ENCODE measurements at regions not wholly inside any gene's neighbourhood (a gene's known extent, or its start where the extent isn't known, plus 50 kb on each side); places are given as distances from the start of the nearest gene placed in this dataset.

DNA sequence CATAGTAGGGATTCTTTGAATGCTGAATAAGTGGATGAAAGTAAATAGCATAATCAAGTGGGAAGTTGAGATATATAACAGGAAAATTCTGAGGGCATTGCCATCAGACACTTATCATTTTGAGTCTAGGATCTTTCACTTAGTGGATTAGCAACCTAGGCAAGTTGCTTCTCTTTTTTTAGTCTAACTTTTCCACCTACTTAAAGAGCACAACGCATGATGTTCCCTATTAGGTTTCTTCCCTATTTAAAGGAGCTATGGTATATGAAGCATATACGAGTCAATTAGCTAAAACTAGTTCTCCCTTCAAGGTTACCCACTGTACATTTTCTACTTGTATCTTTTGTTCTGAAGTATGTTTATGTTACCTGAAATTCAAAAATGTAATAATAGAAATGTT, 67.1 kb upstream of the HS3ST1 start:
- POLR2A ChIA-PET = no interaction called here
- H3F3A ChIP-seq (replicated peaks; ENCODE audit: insufficient read depth) = no peaks in the 10 kb centered on the region

GRCh38 chr4:11495291-11495690, 66.6 kb upstream of the HS3ST1 start:
- no peak for DNase-seq
- Histone ChIP-seq H3K4me3 (ENCODE audit: low read depth in 2 of 2, low read length in 1 of 2) (no peak overlapping the region), H3K4me2 (no peak overlapping the region), H3K9me2 (no peaks in the 10 kb centered on the region), H3K27me3 (ENCODE audit: insufficient read depth) (no peaks in the 10 kb centered on the region), H3F3A (replicated peaks; ENCODE audit: insufficient read depth) (no peaks in the 10 kb centered on the region), H3K9me3 (no peaks in the 10 kb centered on the region), H3K79me2 (ENCODE audit: insufficient read depth) (no peaks in the 10 kb centered on the region), H3K36me3 (replicated peaks in 1 of 2; ENCODE audit: control insufficient read depth in 1 of 2, insufficient read depth in 2 of 2, low read length in 1 of 2) (no peaks in the 10 kb centered on the region), H3K9ac (no peak overlapping the region), H3K27ac (ENCODE audit: low read depth in 2 of 2, low read length in 1 of 2) (no peak overlapping the region), H4K20me1 (ENCODE audit: insufficient read depth) (no peaks in the 10 kb centered on the region), H3K4me1 (ENCODE audit: control insufficient read depth in 1 of 2, insufficient read depth in 2 of 2, low read depth in 1 of 2, low read length in 1 of 2) (no peaks in the 10 kb centered on the region), H2AFZ (ENCODE audit: low read depth) (no peak overlapping the region)
- ChIA-PET POLR2A (no interaction called here), CTCF (no interaction called here)
- no peak for TF ChIP-seq ELF1 (IDR thresholded peaks at IDR 0.05)
- no peak for TF ChIP-seq FOXJ3 (CRISPR knock-in tag; IDR thresholded peaks at IDR 0.05)
- TF ChIP-seq RAD21 (IDR thresholded peaks at IDR 0.05; ENCODE audit: low read length) = no peak
- TF ChIP-seq MXI1 (IDR thresholded peaks at IDR 0.05; ENCODE audit: low read depth, low read length) = no peak
- no peak for TF ChIP-seq EP300 (IDR thresholded peaks at IDR 0.05; ENCODE audit: borderline replicate concordance in 1 of 2, low read depth in 1 of 2, low read length in 1 of 2)
- no peak for TF ChIP-seq TEAD4 (IDR thresholded peaks at IDR 0.05; ENCODE audit: borderline replicate concordance, insufficient read depth)
- no peak for TF ChIP-seq YY1 (IDR thresholded peaks at IDR 0.05; ENCODE audit: low read depth)
- no peak for TF ChIP-seq RFX5 (IDR thresholded peaks at IDR 0.05; ENCODE audit: low read length)
- no peak for TF ChIP-seq TCF12 (IDR thresholded peaks at IDR 0.05)
- TF ChIP-seq PBX3 (IDR thresholded peaks at IDR 0.05) = no peak
- no peak for TF ChIP-seq CTCF (IDR thresholded peaks at IDR 0.05)
- TF ChIP-seq MEF2A (IDR thresholded peaks at IDR 0.05; ENCODE audit: borderline replicate concordance, low read depth) = no peak
- TF ChIP-seq GATA2 (CRISPR knock-in tag; IDR thresholded peaks at IDR 0.05) = no peak
- TF ChIP-seq RXRA (IDR thresholded peaks at IDR 0.05; ENCODE audit: borderline replicate concordance, low read depth) = no peak

More for the DNA sequence above, 67.1 kb upstream of the HS3ST1 start:
- Histone ChIP-seq H3K9me2 (no peaks in the 10 kb centered on the region), H3K9me3 (no peaks in the 10 kb centered on the region), H2AFZ (ENCODE audit: low read depth) (no peak overlapping the region), H3K4me1 (ENCODE audit: control insufficient read depth in 1 of 2, insufficient read depth in 2 of 2, low read depth in 1 of 2, low read length in 1 of 2) (no peaks in the 10 kb centered on the region), H3K4me2 (no peak overlapping the region), H3K9ac (no peak overlapping the region), H3K27ac (ENCODE audit: low read depth in 2 of 2, low read length in 1 of 2) (no peak overlapping the region), H3K36me3 (replicated peaks in 1 of 2; ENCODE audit: control insufficient read depth in 1 of 2, insufficient read depth in 2 of 2, low read length in 1 of 2) (no peaks in the 10 kb centered on the region), H3K79me2 (ENCODE audit: insufficient read depth) (no peaks in the 10 kb centered on the region), H4K20me1 (ENCODE audit: insufficient read depth) (no peaks in the 10 kb centered on the region), H3K27me3 (ENCODE audit: insufficient read depth) (no peaks in the 10 kb centered on the region), H3K4me3 (ENCODE audit: low read depth in 2 of 2, low read length in 1 of 2) (no peak overlapping the region)
- TF ChIP-seq YY1 (IDR thresholded peaks at IDR 0.05; ENCODE audit: low read depth) (no peak), PBX3 (IDR thresholded peaks at IDR 0.05) (no peak), RCOR1 (IDR thresholded peaks at IDR 0.05; ENCODE audit: low read length) (no peak), SIN3A (IDR thresholded peaks at IDR 0.05; ENCODE audit: borderline replicate concordance, low read depth, low read length) (no peak), GATA2 (CRISPR knock-in tag; IDR thresholded peaks at IDR 0.05) (no peak), EZH2phosphoT487 (IDR thresholded peaks at IDR 0.05; ENCODE audit: borderline replicate concordance, low read depth) (no peak)
- WGBS (ENCODE audit: low lambda C conversion rate) = 3% methylated on average over 2 of the region's 2 CpGs
- DNase-seq = no peak
- CTCF ChIA-PET = no interaction called here
